GM21381 (cell line): ENCODE measurements at regions not wholly inside any gene's neighbourhood (a gene's known extent, or its start where the extent isn't known, plus 50 kb on each side); places are given as distances from the start of the nearest gene placed in this dataset.

Experiments
- ATAC-seq: cut with Tn5 transposase; IDR thresholded peaks from one replicate; pipeline ENCODE4 v1.9.1; 2021; ENCODE audit warnings: mild to moderate bottlenecking, moderate library complexity; ENCODE audit not compliant: unreplicated experiment

GRCh38 chr10:28853195-28853594 lies 175.9 kb downstream of the BAMBI start:
- ATAC-seq = no peak

DNA sequence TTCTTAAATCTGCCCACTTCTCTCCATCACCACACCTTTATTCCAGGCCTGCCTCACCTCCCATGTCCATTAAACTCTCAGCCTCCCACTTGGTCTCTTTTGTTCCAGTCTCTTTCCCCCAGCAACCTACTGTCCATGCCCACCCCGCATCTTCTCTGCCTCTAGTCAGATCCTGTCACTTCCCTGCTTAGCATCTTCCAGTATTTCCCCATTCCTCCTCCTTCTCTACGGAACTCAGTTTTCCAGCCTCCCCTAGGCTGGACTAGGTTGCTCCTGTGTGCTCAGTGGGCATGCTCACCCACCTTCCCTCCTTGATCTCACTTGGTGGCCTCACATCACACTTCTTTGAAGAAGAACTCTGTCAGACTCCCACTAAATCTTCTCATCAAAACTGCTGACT lies 179.8 kb downstream of the BAMBI start:
- ATAC-seq = no peak

- no peak for ATAC-seq
Measured at GRCh38 chr10:28858646-28859045, 181.3 kb downstream of the BAMBI start.

GRCh38 chr10:28859791-28860190 lies 182.5 kb downstream of the BAMBI start:
- no peak for ATAC-seq

DNA sequence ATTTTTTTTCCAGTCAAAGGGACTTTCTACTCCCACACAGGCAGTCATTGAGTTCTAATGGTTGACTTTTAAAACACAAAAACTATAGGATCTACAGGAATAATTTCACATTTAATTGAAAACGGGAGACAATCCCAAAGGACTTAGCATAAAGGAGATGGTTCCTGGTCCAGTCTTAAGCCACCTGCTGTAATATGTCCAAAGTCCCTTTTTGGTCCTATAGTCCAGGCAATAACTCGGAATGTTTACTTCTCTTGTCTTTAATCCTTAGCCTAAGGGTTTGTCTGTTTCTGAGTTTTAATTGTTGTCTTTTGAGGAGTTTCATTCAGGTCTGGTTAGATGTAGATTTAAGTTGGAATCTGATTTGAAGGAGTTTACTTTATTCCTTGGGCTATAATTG lies 184.9 kb downstream of the BAMBI start:
- no peak for ATAC-seq

DNA sequence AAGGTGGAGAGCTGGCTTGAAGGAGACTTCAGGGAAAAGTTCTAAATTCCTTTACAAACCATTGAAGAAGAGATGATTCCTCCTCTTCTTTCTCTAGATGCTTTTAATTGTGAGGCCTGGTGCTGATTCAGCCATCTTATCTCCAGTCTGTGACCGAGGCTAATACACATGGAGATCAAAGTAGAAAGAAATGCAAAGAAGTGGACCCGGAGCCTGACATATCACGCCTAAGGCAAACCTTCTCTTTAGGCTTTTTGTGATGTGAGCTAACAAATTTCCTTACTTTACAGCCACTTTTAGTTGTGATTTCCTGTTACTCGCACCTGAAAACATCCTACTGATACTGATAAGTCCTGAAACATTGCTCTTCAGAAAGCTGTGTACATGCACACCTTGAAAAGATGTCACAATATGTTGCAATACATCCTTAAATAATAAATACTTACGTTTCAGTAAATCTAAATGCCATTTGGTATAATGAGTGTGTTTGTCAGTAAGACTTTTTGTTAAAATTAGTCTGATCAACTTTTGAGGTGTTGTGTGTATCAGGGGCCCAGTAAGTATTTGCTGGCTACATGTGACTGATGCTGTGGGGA lies 192.4 kb downstream of the BAMBI start:
- no peak for ATAC-seq

DNA sequence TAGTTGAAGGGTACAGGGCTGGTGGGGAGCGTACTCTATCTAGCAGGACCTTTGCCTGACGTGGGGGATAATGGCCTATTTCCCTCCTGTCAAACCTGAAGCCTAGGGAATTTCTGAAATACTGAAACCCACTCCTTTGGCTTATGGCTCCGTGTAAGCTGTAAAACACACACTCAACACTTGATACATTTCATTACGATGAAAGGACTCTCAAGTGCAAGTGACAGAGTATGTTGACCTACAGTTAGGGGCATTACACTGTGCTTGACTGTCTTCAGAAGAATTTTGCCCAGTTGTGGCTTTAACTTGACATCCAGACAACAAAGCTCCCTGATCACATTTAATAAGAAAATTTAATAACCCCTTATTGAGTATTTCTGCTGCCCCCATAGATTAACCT lies 194.3 kb downstream of the BAMBI start:
- no peak for ATAC-seq

GRCh38 chr10:28872587-28873165 lies 195.4 kb downstream of the BAMBI start:
- no peak for ATAC-seq

- ATAC-seq = no peak
Measured at GRCh38 chr10:28873540-28873939, 196.2 kb downstream of the BAMBI start.

DNA sequence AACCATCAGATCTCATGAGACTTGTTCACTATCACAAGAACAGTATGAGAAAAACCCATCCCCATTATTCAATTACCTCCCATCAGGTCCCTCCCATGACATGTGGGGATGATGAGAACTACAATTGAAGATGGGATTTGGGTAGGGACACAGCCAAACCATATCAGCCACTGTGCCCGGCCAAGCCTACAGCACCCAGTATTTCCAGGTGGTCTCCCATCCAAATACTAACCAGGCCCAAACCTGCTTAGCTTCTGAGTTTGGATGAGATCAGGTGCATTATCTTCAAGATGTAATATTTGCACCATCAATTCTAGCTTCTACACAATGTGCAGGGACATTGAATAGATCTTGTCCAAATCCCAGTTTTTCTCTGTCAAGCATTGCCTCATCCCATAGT lies 196.9 kb downstream of the BAMBI start:
- ATAC-seq = no peak

- ATAC-seq = no peak
Measured at GRCh38 chr10:28875549-28876081, 198.3 kb downstream of the BAMBI start.

DNA sequence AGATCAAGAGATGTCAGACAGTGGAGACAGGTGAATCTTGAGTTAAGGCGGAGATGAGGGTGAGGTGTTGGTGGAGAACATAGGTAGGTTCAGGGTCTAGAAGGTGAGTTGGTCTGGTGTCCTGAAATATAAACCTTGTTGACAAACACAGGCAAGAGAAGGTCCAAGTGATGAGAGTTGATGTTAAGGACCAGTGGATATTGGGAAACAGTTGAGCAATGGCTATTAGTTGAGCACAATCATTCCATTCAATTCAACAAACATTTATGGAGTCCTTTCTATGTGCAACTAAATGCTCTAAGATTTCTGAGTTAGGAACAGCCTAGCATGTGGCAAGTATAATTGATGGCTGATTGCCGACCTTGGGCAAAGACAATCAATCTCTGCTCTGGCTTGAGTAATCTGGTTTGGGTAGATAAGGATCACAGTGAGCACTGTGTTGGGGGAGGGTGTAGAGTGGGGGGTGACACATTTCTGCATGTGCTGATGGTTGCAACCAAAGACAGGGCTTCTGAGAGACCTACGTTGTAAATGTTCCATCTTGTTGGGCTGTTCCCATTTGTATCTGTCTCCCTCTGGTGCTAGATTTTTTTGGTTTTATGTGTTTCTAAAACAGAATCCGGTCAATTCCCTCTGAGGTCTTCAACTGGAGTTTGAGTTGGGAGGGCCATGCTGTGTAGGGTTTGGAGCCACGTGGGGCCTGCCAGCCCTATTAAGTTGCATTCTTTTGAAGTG lies 201.1 kb downstream of the BAMBI start:
- ATAC-seq = no peak

- no peak for ATAC-seq
Measured at GRCh38 chr10:28879246-28879645, 201.9 kb downstream of the BAMBI start.

DNA sequence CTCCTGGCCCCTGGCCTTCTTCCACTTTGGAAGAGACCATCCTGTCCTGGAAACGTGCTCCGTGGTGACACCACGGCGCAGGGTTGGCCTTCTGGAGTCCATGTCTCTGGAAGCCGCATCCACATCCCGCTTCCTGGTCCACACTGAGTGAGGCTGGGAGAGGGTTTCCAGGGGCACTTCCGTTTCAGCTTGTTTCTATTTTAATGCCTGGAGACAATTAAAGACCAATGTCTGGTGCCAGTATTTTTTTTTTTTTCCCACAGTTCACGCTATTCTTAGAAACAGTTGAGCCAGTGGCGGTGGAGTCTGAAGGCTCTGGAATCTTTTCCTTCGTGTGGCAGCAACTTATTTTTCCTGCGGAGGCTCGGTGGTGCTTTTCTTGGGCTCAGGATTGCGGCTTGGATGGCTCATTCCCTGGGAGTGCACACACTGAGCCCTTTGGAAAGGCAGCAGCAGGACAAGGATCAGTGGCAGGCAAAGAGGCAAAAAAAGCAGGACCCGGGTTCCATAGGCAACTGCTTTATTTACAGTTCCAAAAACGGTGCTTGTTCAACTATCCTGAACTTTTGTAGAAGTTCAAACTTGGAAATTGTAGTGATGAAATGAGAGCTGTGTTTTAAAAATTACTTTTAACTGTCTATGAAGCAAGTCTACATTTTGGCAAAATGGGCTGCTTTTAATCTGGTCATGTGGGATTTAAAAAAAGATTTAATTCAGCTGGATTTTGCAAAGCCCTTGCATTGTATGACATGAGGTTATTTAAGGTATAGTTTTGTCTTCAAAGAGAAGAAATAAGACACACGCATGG lies 202.8 kb downstream of the BAMBI start:
- ATAC-seq = no peak

DNA sequence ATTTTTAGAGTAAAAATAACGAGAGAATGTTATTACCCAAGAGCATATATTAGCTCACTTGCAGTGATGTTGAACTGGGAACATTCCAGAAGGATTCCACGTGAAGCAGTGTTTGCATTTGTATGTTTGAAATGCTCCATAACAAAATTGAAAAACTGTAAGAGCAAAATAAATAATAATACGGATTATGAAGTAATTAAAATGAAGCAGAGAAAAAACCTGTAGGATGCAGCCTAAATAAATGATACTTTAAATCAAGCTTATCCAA lies 203.3 kb downstream of the BAMBI start:
- no peak for ATAC-seq

DNA sequence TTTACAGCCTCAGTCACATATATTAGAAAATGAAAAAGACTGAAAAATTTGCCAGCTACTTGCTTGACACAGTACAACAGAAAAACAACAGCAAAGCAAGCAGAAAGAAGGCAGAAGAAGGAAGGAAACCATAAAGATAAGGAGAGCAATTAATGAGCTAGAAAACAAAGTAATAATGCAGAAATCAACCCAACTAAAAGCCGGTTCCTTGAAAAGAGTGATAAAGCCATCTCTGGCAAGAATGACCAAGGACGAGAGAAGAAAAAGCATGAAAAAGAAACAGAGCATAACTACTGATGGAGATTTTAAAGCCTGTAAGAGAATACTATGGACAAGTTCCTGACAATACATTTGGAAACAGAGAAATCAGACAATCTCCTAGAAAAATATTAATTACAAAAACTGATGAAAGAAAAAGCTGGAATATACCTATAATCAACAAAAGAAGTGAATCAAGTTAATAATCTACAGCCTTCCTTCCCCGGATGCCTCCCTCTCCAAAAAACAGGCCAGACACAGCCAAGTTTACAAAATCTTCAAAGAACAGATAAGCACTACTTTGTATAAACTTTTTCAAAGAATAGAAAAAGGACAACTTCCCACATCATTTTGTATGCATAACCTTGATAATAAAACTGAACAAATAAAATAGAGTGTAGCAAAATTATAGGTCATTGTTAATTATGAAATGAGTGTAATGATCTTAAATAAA lies 204.0 kb downstream of the BAMBI start:
- no peak for ATAC-seq

GRCh38 chr10:28883741-28884423 lies 206.6 kb downstream of the BAMBI start:
- ATAC-seq = no peak

DNA sequence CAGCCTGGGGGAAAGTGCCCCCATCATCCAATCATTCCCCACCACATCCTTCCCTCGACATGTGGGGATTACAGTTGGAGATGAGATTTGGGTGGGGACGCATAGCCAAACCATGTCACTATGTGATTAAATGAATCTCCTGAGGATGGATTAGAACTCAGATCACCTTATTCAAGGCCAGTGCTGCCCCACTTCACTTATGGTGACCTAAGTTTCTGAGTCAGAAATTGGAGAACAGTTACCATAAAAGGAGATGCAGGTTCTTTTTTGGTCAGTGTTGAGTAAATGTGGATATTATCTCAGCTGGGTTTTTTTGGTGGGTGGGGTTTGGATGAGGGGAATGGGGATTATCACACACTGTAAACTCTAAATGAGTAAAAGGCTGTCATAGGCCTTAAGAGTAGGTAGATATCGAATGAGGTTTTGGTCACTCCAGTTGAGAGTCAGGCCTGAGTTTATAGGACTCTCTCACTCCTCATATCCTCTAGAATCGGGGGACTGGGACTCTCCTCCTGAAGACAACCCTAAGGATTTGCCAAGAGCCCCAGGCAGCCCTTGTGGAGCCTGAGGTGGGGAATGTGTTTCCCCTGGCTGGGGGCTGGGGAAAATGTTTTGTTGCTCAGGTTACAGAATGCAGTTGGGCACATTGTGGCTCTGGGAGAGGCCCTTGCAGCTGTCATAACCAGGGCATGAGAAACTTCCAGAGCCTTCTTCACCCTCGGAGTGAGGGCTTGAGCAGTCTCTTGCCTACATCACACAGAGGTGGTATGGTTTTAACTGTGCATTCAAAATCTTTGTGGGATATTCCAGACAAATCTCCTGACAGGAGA lies 213.0 kb downstream of the BAMBI start:
- no peak for ATAC-seq

- ATAC-seq = no peak
Measured at GRCh38 chr10:28891058-28891713, 213.9 kb downstream of the BAMBI start.
